Fibroblast of skin of left biceps (primary cell): ENCODE measurements at regions not wholly inside any gene's neighbourhood (a gene's known extent, or its start where the extent isn't known, plus 50 kb on each side); places are given as distances from the start of the nearest gene placed in this dataset.
"Not testable (repeated sequence)": the region's sequence is repeated elsewhere in the genome, so short reads cannot be mapped to it uniquely, and the experiment has no call there.

Experiments
- DNase-seq, 2 experiments: peaks; one replicate each; pipeline ENCODE4 v3.0.0-alpha.2; 2013; ENCODE audit warnings: low read depth in 2 of 2

- DNase-seq, result not testable (repeated sequence)
These were observed 83.1 kb upstream of the GOLGA6L4 start for GRCh38 chr15:84152381-84152979.

- not testable (repeated sequence) for DNase-seq
These were observed 81.9 kb upstream of the GOLGA6L4 start for GRCh38 chr15:84153655-84154140.

GRCh38 chr15:84154314-84154713 lies 81.3 kb upstream of the GOLGA6L4 start:
- DNase-seq, result not testable (repeated sequence)

- not testable (repeated sequence) for DNase-seq
These were observed 80.8 kb upstream of the GOLGA6L4 start for GRCh38 chr15:84154787-84155186.

- DNase-seq, result not testable (repeated sequence)
These were observed 79.6 kb upstream of the GOLGA6L4 start for GRCh38 chr15:84155792-84156587.

- DNase-seq, result not testable (repeated sequence)
These were observed 79.1 kb upstream of the GOLGA6L4 start for GRCh38 chr15:84156588-84156840.

- DNase-seq, result not testable (repeated sequence)
These were observed 78.4 kb upstream of the GOLGA6L4 start for GRCh38 chr15:84157056-84157632.

- DNase-seq, result not testable (repeated sequence)
These were observed 77.7 kb upstream of the GOLGA6L4 start for GRCh38 chr15:84157857-84158256.

GRCh38 chr15:84159346-84160269 lies 76.0 kb upstream of the GOLGA6L4 start:
- DNase-seq, result not testable (repeated sequence)

GRCh38 chr15:84164423-84165292 lies 70.9 kb upstream of the GOLGA6L4 start:
- DNase-seq, result not testable (repeated sequence)

- not testable (repeated sequence) for DNase-seq
These were observed 65.5 kb upstream of the GOLGA6L4 start for GRCh38 chr15:84170029-84170428.

GRCh38 chr15:84173231-84173610 lies 62.4 kb upstream of the GOLGA6L4 start:
- DNase-seq, result not testable (repeated sequence)
